ENCODE measurements at regions not wholly inside any gene's neighbourhood (a gene's known extent, or its start where the extent isn't known, plus 50 kb on each side); places are given as distances from the start of the nearest gene placed in this dataset.

GRCh38 chrX:9301836-9302235 lies 163.0 kb upstream of the TBL1X start:
- WGBS, 2 donors: 33 to 60% methylated on average over 2 of the region's 2 CpGs
- intact Hi-C loops (cut with DNase I; ENCODE audit: low total_unique reads): no loop called here

GRCh38 chrX:9302381-9302780 lies 162.5 kb upstream of the TBL1X start:
- Histone ChIP-seq H3K4me1 (no peaks in the 10 kb centered on the region), H3K27me3 (no peaks in the 10 kb centered on the region), H3K36me3 (ENCODE audit: low read depth, missing control alignments) (no peaks in the 10 kb centered on the region), H3K9me3 (no peaks in the 10 kb centered on the region), H3K4me3 (no peak overlapping the region), H3K27ac (no peak overlapping the region)
- intact Hi-C loops (cut with DNase I; ENCODE audit: low total_unique reads): no loop called here
- WGBS, 2 donors: 43 to 50% methylated on average over 4 of the region's 4 CpGs
- DNase-seq: no peak
- no peak for TF ChIP-seq CTCF (IDR thresholded peaks at IDR 0.05)
- TF ChIP-seq POLR2A (IDR thresholded peaks at IDR 0.05): no peak

More at GRCh38 chrX:9301836-9302235, 163.0 kb upstream of the TBL1X start:
- no peak overlapping the region for H3K4me3 ChIP-seq
- no peak for DNase-seq
- no peak overlapping the region for H3K27ac ChIP-seq
- no peaks in the 10 kb centered on the region for H3K36me3 ChIP-seq (ENCODE audit: low read depth, missing control alignments)
- H3K9me3 ChIP-seq: no peaks in the 10 kb centered on the region
- H3K27me3 ChIP-seq: no peaks in the 10 kb centered on the region
- H3K4me1 ChIP-seq: no peaks in the 10 kb centered on the region
- TF ChIP-seq POLR2A (IDR thresholded peaks at IDR 0.05) (no peak), CTCF (IDR thresholded peaks at IDR 0.05) (no peak)

- H3K9me3 ChIP-seq: no peaks in the 10 kb centered on the region
- intact Hi-C loops (cut with DNase I; ENCODE audit: low total_unique reads): no loop called here
- H3K4me1 ChIP-seq: no peaks in the 10 kb centered on the region
- DNase-seq: no peak
- TF ChIP-seq CTCF (IDR thresholded peaks at IDR 0.05) (no peak), POLR2A (IDR thresholded peaks at IDR 0.05) (no peak)
- no peaks in the 10 kb centered on the region for H3K36me3 ChIP-seq (ENCODE audit: low read depth, missing control alignments)
- WGBS, 2 donors: 59 to 83% methylated on average over 4 of the region's 4 CpGs
- no peaks in the 10 kb centered on the region for H3K27me3 ChIP-seq
- no peak overlapping the region for H3K27ac ChIP-seq
- no peak overlapping the region for H3K4me3 ChIP-seq
These were observed 156.4 kb upstream of the TBL1X start for GRCh38 chrX:9308426-9308825.

- Histone ChIP-seq H3K27ac (no peak overlapping the region), H3K4me3 (no peak overlapping the region), H3K36me3 (ENCODE audit: low read depth, missing control alignments) (no peaks in the 10 kb centered on the region), H3K27me3 (no peaks in the 10 kb centered on the region), H3K4me1 (no peaks in the 10 kb centered on the region), H3K9me3 (no peaks in the 10 kb centered on the region)
- 89 to 97% methylated on average over 2 of the region's 2 CpGs for WGBS, 2 donors
- DNase-seq: no peak
- intact Hi-C loops (cut with DNase I; ENCODE audit: low total_unique reads): no loop called here
- no peak for TF ChIP-seq POLR2A (IDR thresholded peaks at IDR 0.05)
- TF ChIP-seq CTCF (IDR thresholded peaks at IDR 0.05): no peak
These were observed 154.2 kb upstream of the TBL1X start for GRCh38 chrX:9310616-9311015.

GRCh38 chrX:9311421-9312160 lies 153.3 kb upstream of the TBL1X start:
- DNase-seq: no peak
- no peaks in the 10 kb centered on the region for H3K9me3 ChIP-seq
- no peak overlapping the region for H3K4me3 ChIP-seq
- no peaks in the 10 kb centered on the region for H3K4me1 ChIP-seq
- no peaks in the 10 kb centered on the region for H3K27me3 ChIP-seq
- 74 to 88% methylated on average over 8 of the region's 8 CpGs for WGBS, 2 donors
- TF ChIP-seq POLR2A (IDR thresholded peaks at IDR 0.05) (no peak), CTCF (IDR thresholded peaks at IDR 0.05) (no peak)
- H3K27ac ChIP-seq: no peak overlapping the region
- no peaks in the 10 kb centered on the region for H3K36me3 ChIP-seq (ENCODE audit: low read depth, missing control alignments)
- intact Hi-C loops (cut with DNase I; ENCODE audit: low total_unique reads): no loop called here
